Astrocyte (in vitro differentiated cells and primary cell): ENCODE measurements at regions not wholly inside any gene's neighbourhood (a gene's known extent, or its start where the extent isn't known, plus 50 kb on each side); places are given as distances from the start of the nearest gene placed in this dataset.

Source experiments
- EZH2 ChIP-seq: IDR thresholded peaks from 2 replicates; pipeline ENCODE4 v1.6.1; 2012; ENCODE audit warnings: mild to moderate bottlenecking, low read length, inconsistent platforms; ENCODE audit not compliant: insufficient read depth
- TF ChIP-seq, protein P1 (sequence below): IDR thresholded peaks from 2 replicates; pipeline ENCODE4 v1.5.1; 2011; ENCODE audit warnings: low read depth, mild to moderate bottlenecking, inconsistent platforms, low read length, moderate library complexity; ENCODE audit not compliant: insufficient read depth

- TF ChIP-seq, protein P1, sequence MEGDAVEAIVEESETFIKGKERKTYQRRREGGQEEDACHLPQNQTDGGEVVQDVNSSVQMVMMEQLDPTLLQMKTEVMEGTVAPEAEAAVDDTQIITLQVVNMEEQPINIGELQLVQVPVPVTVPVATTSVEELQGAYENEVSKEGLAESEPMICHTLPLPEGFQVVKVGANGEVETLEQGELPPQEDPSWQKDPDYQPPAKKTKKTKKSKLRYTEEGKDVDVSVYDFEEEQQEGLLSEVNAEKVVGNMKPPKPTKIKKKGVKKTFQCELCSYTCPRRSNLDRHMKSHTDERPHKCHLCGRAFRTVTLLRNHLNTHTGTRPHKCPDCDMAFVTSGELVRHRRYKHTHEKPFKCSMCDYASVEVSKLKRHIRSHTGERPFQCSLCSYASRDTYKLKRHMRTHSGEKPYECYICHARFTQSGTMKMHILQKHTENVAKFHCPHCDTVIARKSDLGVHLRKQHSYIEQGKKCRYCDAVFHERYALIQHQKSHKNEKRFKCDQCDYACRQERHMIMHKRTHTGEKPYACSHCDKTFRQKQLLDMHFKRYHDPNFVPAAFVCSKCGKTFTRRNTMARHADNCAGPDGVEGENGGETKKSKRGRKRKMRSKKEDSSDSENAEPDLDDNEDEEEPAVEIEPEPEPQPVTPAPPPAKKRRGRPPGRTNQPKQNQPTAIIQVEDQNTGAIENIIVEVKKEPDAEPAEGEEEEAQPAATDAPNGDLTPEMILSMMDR = no peak
- TF ChIP-seq EZH2 = no peak
Observed at GRCh38 chr3:28816017-28816416, 464.9 kb upstream of the RBMS3 start.
